GM23338 (cell line): ENCODE measurements at regions not wholly inside any gene's neighbourhood (a gene's known extent, or its start where the extent isn't known, plus 50 kb on each side); places are given as distances from the start of the nearest gene placed in this dataset.

Experiments
- ATAC-seq: fragments of 200-7000 bp; cut with Tn5 transposase; 3 replicates; pipeline ENCODE4 v1.9.1; 2020
- DNase-seq: peaks from one replicate; pipeline ENCODE4 v3.0.0-alpha.2; 2015; ENCODE audit warnings: low spot score
- H2AFZ ChIP-seq: fragments of 200-600 bp; sonication (generic); 2 replicates; pipeline ENCODE4 v1.8.0; 2016; ENCODE audit warnings: antibody characterized with exemption, mild to moderate bottlenecking, moderate library complexity
- H3F3A ChIP-seq: fragments of 200-600 bp; sonication (generic); replicated peaks from 2 replicates; pipeline ENCODE4 v1.8.0; 2017; ENCODE audit warnings: antibody characterized with exemption, mixed run types, low read depth
- H3K27ac ChIP-seq: fragments of 200-600 bp; sonication (generic); 2 replicates; pipeline ENCODE4 v1.6.1; 2016; ENCODE audit warnings: low read depth
- H3K27me3 ChIP-seq: fragments of 200-600 bp; sonication (generic); 2 replicates; pipeline ENCODE4 v1.8.0; 2016; ENCODE audit warnings: mild to moderate bottlenecking, mixed run types, moderate library complexity; ENCODE audit not compliant: insufficient read depth
- H3K36me3 ChIP-seq: fragments of 200-600 bp; sonication (generic); 2 replicates; pipeline ENCODE4 v1.8.0; 2016; ENCODE audit warnings: mild to moderate bottlenecking; ENCODE audit not compliant: insufficient read depth
- H3K4me1 ChIP-seq: fragments of 200-600 bp; sonication (generic); 2 replicates; pipeline ENCODE4 v1.8.0; 2016; ENCODE audit warnings: mild to moderate bottlenecking, moderate library complexity; ENCODE audit not compliant: insufficient read depth
- H3K4me2 ChIP-seq: fragments of 200-600 bp; sonication (generic); 2 replicates; pipeline ENCODE4 v1.7.1; 2017; ENCODE audit warnings: mixed run types
- H3K4me3 ChIP-seq: fragments of 200-600 bp; sonication (generic); 2 replicates; pipeline ENCODE4 v1.6.1; 2016; ENCODE audit warnings: mixed run types
- H3K79me2 ChIP-seq: fragments of 200-600 bp; sonication (generic); replicated peaks from 2 replicates; pipeline ENCODE4 v1.8.0; 2017; ENCODE audit warnings: mild to moderate bottlenecking; ENCODE audit not compliant: insufficient read depth
- H3K9me2 ChIP-seq: fragments of 200-600 bp; sonication (generic); 2 replicates; pipeline ENCODE4 v1.8.0; 2017; ENCODE audit not compliant: insufficient read depth
- H4K20me1 ChIP-seq: fragments of 200-600 bp; sonication (generic); replicated peaks from 2 replicates; pipeline ENCODE4 v1.8.0; 2017; ENCODE audit warnings: mild to moderate bottlenecking; ENCODE audit not compliant: insufficient read depth
- H3K27ac Mint-ChIP-seq: 2 replicates; pipeline ENCODE4 v1.8.0; 2020; ENCODE audit warnings: inconsistent platforms, mild to moderate bottlenecking, moderate library complexity, mixed read lengths
- H3K27me3 Mint-ChIP-seq: 3 replicates; pipeline ENCODE4 v1.8.0; 2022; ENCODE audit warnings: low read depth, mild to moderate bottlenecking, moderate library complexity, mixed read lengths, inconsistent platforms; ENCODE audit not compliant: insufficient read depth, poor library complexity
- H3K36me3 Mint-ChIP-seq: 3 replicates; pipeline ENCODE4 v1.8.0; 2021; ENCODE audit warnings: low read depth, mild to moderate bottlenecking, inconsistent platforms, moderate library complexity, mixed read lengths
- H3K4me1 Mint-ChIP-seq: 3 replicates; pipeline ENCODE4 v1.8.0; 2020; ENCODE audit warnings: mild to moderate bottlenecking, inconsistent platforms, mixed read lengths
- H3K4me3 Mint-ChIP-seq: 3 replicates; pipeline ENCODE4 v1.8.0; 2021; ENCODE audit warnings: moderate library complexity, mild to moderate bottlenecking, inconsistent platforms, mixed read lengths
- H3K9me3 Mint-ChIP-seq: 3 replicates; pipeline ENCODE4 v1.8.0; 2020; ENCODE audit warnings: moderate library complexity, mild to moderate bottlenecking, inconsistent platforms, mixed read lengths
- EZH2 ChIP-seq: fragments of 200-600 bp; sonication (generic); IDR thresholded peaks from one replicate; pipeline ENCODE4 v1.8.0; 2017; ENCODE audit warnings: antibody characterized with exemption, mild to moderate bottlenecking, low read depth; ENCODE audit not compliant: unreplicated experiment
- EZH2phosphoT487 ChIP-seq: fragments of 200-600 bp; sonication (generic); IDR thresholded peaks from one replicate; pipeline ENCODE4 v1.8.1; 2018; ENCODE audit warnings: antibody characterized with exemption; ENCODE audit not compliant: unreplicated experiment
- POLR2AphosphoS5 ChIP-seq: IDR thresholded peaks from 2 replicates; pipeline ENCODE4 v1.6.1; 2016; ENCODE audit warnings: antibody characterized with exemption, low read depth
- ZNF331 ChIP-seq: fragments of 250-450 bp; sonication (Bioruptor Pico); IDR thresholded peaks from 2 replicates; pipeline ENCODE4 v1.5.0; 2020; ENCODE audit warnings: low read depth, mild to moderate bottlenecking, moderate library complexity
- TF ChIP-seq, protein P1 (sequence below): IDR thresholded peaks from one replicate; pipeline ENCODE4 v1.6.1; 2018; ENCODE audit warnings: antibody characterized with exemption; ENCODE audit not compliant: unreplicated experiment
- TF ChIP-seq, protein P2 (sequence below): fragments of 250-450 bp; sonication (Bioruptor Pico); IDR thresholded peaks from 2 replicates; pipeline ENCODE4 v1.5.0; 2020; ENCODE audit warnings: mild to moderate bottlenecking, moderate library complexity

DNA sequence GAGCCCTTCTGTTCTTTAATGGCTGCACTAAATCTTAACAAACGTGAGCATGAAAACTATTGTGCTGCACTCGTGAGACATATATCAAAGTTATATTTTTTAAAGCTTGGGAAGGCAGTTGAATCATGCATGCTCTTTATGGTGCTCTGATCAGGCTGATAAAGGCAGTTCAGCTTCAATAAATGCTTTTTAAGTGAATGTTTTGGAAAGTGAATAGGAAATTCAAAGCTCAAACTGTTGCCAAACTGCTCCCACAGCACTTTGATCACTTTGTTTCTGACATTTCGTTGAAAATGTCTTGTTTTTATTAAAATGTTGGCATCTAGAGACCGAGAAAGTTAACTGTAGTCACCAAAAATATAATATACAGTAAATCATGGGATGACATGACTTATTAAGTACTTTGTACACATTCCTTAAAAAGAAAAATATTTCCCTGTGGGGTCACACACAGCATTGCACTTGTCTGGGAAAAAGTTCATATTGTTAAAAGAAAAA lies 625.7 kb upstream of the PCDH9 start:
- H3K79me2 ChIP-seq, result no peaks in the 10 kb centered on the region
- Mint-ChIP-seq H3K4me3 (no peak overlapping the region), H3K4me1 (peaks cover 14% of the 10 kb centered on the region; the same call in 2 of the 3 replicates), H3K9me3 (no peaks in the 10 kb centered on the region), H3K27me3 (peaks cover 1% of the 10 kb centered on the region), H3K36me3 (no peaks in the 10 kb centered on the region; the same call in 2 of the 3 replicates), H3K27ac (no peak overlapping the region)
- H3K27ac ChIP-seq, result no peak overlapping the region
- no peak for ATAC-seq
- TF ChIP-seq EZH2 (no peak), ZNF331 (CRISPR knock-in tag) (no peak), EZH2phosphoT487 (no peak), POLR2AphosphoS5 (no peak)
- TF ChIP-seq, protein P1, sequence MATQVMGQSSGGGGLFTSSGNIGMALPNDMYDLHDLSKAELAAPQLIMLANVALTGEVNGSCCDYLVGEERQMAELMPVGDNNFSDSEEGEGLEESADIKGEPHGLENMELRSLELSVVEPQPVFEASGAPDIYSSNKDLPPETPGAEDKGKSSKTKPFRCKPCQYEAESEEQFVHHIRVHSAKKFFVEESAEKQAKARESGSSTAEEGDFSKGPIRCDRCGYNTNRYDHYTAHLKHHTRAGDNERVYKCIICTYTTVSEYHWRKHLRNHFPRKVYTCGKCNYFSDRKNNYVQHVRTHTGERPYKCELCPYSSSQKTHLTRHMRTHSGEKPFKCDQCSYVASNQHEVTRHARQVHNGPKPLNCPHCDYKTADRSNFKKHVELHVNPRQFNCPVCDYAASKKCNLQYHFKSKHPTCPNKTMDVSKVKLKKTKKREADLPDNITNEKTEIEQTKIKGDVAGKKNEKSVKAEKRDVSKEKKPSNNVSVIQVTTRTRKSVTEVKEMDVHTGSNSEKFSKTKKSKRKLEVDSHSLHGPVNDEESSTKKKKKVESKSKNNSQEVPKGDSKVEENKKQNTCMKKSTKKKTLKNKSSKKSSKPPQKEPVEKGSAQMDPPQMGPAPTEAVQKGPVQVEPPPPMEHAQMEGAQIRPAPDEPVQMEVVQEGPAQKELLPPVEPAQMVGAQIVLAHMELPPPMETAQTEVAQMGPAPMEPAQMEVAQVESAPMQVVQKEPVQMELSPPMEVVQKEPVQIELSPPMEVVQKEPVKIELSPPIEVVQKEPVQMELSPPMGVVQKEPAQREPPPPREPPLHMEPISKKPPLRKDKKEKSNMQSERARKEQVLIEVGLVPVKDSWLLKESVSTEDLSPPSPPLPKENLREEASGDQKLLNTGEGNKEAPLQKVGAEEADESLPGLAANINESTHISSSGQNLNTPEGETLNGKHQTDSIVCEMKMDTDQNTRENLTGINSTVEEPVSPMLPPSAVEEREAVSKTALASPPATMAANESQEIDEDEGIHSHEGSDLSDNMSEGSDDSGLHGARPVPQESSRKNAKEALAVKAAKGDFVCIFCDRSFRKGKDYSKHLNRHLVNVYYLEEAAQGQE, result no peak
- TF ChIP-seq, protein P2, sequence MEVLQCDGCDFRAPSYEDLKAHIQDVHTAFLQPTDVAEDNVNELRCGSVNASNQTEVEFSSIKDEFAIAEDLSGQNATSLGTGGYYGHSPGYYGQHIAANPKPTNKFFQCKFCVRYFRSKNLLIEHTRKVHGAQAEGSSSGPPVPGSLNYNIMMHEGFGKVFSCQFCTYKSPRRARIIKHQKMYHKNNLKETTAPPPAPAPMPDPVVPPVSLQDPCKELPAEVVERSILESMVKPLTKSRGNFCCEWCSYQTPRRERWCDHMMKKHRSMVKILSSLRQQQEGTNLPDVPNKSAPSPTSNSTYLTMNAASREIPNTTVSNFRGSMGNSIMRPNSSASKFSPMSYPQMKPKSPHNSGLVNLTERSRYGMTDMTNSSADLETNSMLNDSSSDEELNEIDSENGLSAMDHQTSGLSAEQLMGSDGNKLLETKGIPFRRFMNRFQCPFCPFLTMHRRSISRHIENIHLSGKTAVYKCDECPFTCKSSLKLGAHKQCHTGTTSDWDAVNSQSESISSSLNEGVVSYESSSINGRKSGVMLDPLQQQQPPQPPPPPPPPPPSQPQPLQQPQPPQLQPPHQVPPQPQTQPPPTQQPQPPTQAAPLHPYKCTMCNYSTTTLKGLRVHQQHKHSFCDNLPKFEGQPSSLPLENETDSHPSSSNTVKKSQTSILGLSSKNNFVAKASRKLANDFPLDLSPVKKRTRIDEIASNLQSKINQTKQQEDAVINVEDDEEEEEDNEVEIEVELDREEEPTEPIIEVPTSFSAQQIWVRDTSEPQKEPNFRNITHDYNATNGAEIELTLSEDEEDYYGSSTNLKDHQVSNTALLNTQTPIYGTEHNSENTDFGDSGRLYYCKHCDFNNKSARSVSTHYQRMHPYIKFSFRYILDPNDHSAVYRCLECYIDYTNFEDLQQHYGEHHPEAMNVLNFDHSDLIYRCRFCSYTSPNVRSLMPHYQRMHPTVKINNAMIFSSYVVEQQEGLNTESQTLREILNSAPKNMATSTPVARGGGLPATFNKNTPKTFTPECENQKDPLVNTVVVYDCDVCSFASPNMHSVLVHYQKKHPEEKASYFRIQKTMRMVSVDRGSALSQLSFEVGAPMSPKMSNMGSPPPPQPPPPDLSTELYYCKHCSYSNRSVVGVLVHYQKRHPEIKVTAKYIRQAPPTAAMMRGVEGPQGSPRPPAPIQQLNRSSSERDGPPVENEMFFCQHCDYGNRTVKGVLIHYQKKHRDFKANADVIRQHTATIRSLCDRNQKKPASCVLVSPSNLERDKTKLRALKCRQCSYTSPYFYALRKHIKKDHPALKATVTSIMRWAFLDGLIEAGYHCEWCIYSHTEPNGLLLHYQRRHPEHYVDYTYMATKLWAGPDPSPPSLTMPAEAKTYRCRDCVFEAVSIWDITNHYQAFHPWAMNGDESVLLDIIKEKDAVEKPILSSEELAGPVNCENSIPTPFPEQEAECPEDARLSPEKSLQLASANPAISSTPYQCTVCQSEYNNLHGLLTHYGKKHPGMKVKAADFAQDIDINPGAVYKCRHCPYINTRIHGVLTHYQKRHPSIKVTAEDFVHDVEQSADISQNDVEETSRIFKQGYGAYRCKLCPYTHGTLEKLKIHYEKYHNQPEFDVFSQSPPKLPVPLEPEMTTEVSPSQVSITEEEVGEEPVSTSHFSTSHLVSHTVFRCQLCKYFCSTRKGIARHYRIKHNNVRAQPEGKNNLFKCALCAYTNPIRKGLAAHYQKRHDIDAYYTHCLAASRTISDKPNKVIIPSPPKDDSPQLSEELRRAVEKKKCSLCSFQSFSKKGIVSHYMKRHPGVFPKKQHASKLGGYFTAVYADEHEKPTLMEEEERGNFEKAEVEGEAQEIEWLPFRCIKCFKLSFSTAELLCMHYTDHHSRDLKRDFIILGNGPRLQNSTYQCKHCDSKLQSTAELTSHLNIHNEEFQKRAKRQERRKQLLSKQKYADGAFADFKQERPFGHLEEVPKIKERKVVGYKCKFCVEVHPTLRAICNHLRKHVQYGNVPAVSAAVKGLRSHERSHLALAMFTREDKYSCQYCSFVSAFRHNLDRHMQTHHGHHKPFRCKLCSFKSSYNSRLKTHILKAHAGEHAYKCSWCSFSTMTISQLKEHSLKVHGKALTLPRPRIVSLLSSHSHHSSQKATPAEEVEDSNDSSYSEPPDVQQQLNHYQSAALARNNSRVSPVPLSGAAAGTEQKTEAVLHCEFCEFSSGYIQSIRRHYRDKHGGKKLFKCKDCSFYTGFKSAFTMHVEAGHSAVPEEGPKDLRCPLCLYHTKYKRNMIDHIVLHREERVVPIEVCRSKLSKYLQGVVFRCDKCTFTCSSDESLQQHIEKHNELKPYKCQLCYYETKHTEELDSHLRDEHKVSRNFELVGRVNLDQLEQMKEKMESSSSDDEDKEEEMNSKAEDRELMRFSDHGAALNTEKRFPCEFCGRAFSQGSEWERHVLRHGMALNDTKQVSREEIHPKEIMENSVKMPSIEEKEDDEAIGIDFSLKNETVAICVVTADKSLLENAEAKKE (CRISPR knock-in tag), result no peak
- H3K9me2 ChIP-seq, result no peaks in the 10 kb centered on the region
- H3K4me2 ChIP-seq, result no peak overlapping the region
- no peaks in the 10 kb centered on the region for H3K36me3 ChIP-seq
- H2AFZ ChIP-seq, result no peak overlapping the region
- H4K20me1 ChIP-seq, result no peaks in the 10 kb centered on the region
- H3F3A ChIP-seq, result no peaks in the 10 kb centered on the region
- peaks cover 12% of the 10 kb centered on the region for H3K4me1 ChIP-seq
- H3K4me3 ChIP-seq, result no peak overlapping the region
- no peak for DNase-seq
- no peaks in the 10 kb centered on the region for H3K27me3 ChIP-seq
